ENCODE measurements at regions not wholly inside any gene's neighbourhood (a gene's known extent, or its start where the extent isn't known, plus 50 kb on each side); places are given as distances from the start of the nearest gene placed in this dataset.
"Not testable (repeated sequence)": the region's sequence is repeated elsewhere in the genome, so short reads cannot be mapped to it uniquely, and the experiment has no call there.

GRCh38 chr4:103397541-103397940 is 199.4 kb upstream of the CENPE start:
- Histone ChIP-seq H3K36me3 (ENCODE audit: control insufficient read depth, insufficient read depth, low read length) (no peaks in the 10 kb centered on the region), H4K20me1 (replicated peaks; ENCODE audit: control insufficient read depth, insufficient read depth, low read length) (no peaks in the 10 kb centered on the region), H3K27me3 (ENCODE audit: control insufficient read depth in 2 of 2, insufficient read depth in 2 of 2, low read length in 2 of 2) (no peaks in the 10 kb centered on the region), H3K4me2 (ENCODE audit: insufficient read depth, low read length) (no peak overlapping the region), H2AFZ (ENCODE audit: low read depth, low read length) (no peak overlapping the region), H3K9ac (ENCODE audit: insufficient read depth in 1 of 2, low read depth in 2 of 2, low read length in 2 of 2) (no peak overlapping the region), H3K9me1 (ENCODE audit: control insufficient read depth, insufficient read depth, low read length) (no peaks in the 10 kb centered on the region), H3K4me3 (no peak overlapping the region), H3K9me3 (replicated peaks; ENCODE audit: control insufficient read depth, insufficient read depth, low read depth, low read length) (no peaks in the 10 kb centered on the region), H3K27ac (ENCODE audit: extremely low read depth, low read depth, low read length) (no peak overlapping the region), H3K79me2 (ENCODE audit: control insufficient read depth, insufficient read depth, low read length) (no peaks in the 10 kb centered on the region), H3K4me1 (replicated peaks in 1 of 2; ENCODE audit: control insufficient read depth in 2 of 2, insufficient read depth in 2 of 2, low read length in 2 of 2) (no peaks in the 10 kb centered on the region)
- FAIRE-seq (no peak), ATAC-seq (no peak), DNase-seq (ENCODE audit: extremely low read depth in 1 of 4, low spot score in 3 of 4) (no peak)
- ChIA-PET CTCF (ENCODE audit: low intra/inter-chr PET ratio) (no interaction called here), POLR2A (no interaction called here)
- in situ Hi-C loops (cut with MboI) (no loop called here), intact Hi-C loops (cut with micrococcal nuclease) (no loop called here)
- no peak for TF ChIP-seq ZKSCAN3 (CRISPR knock-in tag; IDR thresholded peaks at IDR 0.05)
- no peak for TF ChIP-seq ZNF830 (CRISPR knock-in tag; IDR thresholded peaks at IDR 0.05)
- no peak for TF ChIP-seq NCOA2 (IDR thresholded peaks at IDR 0.05; ENCODE audit: partially characterized antibody in 2 of 2)
- no peak for TF ChIP-seq SRSF9 (IDR thresholded peaks at IDR 0.05; ENCODE audit: borderline replicate concordance, low read depth, low read length)
- TF ChIP-seq MAZ (CRISPR knock-in tag; conservative IDR thresholded peaks at IDR 0.05 in 1 of 2, IDR thresholded peaks at IDR 0.05 in 1 of 2): no peak
- 0% methylated on average over 1 of the region's 1 CpG for WGBS (ENCODE audit: insufficient coverage, low coverage, missing lambda C conversion rate)
- no TSS peak for BruUV-seq (replicated peaks)

- H3K27ac ChIP-seq (ENCODE audit: extremely low read depth, low read depth, low read length); DNase-seq (ENCODE audit: extremely low read depth in 1 of 4, low spot score in 3 of 4); H3K9me3 ChIP-seq (replicated peaks; ENCODE audit: control insufficient read depth, insufficient read depth, low read depth, low read length); CTCF ChIA-PET (ENCODE audit: low intra/inter-chr PET ratio); H3K36me3 ChIP-seq (ENCODE audit: control insufficient read depth, insufficient read depth, low read length); H4K20me1 ChIP-seq (replicated peaks; ENCODE audit: control insufficient read depth, insufficient read depth, low read length); H3K79me2 ChIP-seq (ENCODE audit: control insufficient read depth, insufficient read depth, low read length); H3K4me1 ChIP-seq (replicated peaks in 1 of 2; ENCODE audit: control insufficient read depth in 2 of 2, insufficient read depth in 2 of 2, low read length in 2 of 2); BruUV-seq (replicated peaks); intact Hi-C loops (cut with micrococcal nuclease); H2AFZ ChIP-seq (ENCODE audit: low read depth, low read length); H3K9ac ChIP-seq (ENCODE audit: insufficient read depth in 1 of 2, low read depth in 2 of 2, low read length in 2 of 2); H3K27me3 ChIP-seq (ENCODE audit: control insufficient read depth in 2 of 2, insufficient read depth in 2 of 2, low read length in 2 of 2); H3K4me2 ChIP-seq (ENCODE audit: insufficient read depth, low read length); POLR2A ChIA-PET; in situ Hi-C loops (cut with MboI); H3K9me1 ChIP-seq (ENCODE audit: control insufficient read depth, insufficient read depth, low read length); H3K4me3 ChIP-seq; FAIRE-seq; ATAC-seq: not testable (repeated sequence)
- WGBS (ENCODE audit: insufficient coverage, low coverage, missing lambda C conversion rate): 0% methylated on average over 1 of the region's 1 CpG
Measured at GRCh38 chr4:103387508-103388011, 189.4 kb upstream of the CENPE start.

GRCh38 chr4:103385565-103385964 is 187.4 kb upstream of the CENPE start:
- H4K20me1 ChIP-seq (replicated peaks; ENCODE audit: control insufficient read depth, insufficient read depth, low read length); H3K4me1 ChIP-seq (replicated peaks in 1 of 2; ENCODE audit: control insufficient read depth in 2 of 2, insufficient read depth in 2 of 2, low read length in 2 of 2); DNase-seq (ENCODE audit: extremely low read depth in 1 of 4, low spot score in 3 of 4); H3K9ac ChIP-seq (ENCODE audit: insufficient read depth in 1 of 2, low read depth in 2 of 2, low read length in 2 of 2); ATAC-seq; H3K4me3 ChIP-seq; H3K9me3 ChIP-seq (replicated peaks; ENCODE audit: control insufficient read depth, insufficient read depth, low read depth, low read length); H3K27ac ChIP-seq (ENCODE audit: extremely low read depth, low read depth, low read length); H3K4me2 ChIP-seq (ENCODE audit: insufficient read depth, low read length); H3K9me1 ChIP-seq (ENCODE audit: control insufficient read depth, insufficient read depth, low read length); H3K36me3 ChIP-seq (ENCODE audit: control insufficient read depth, insufficient read depth, low read length); FAIRE-seq; intact Hi-C loops (cut with micrococcal nuclease); POLR2A ChIA-PET; H3K27me3 ChIP-seq (ENCODE audit: control insufficient read depth in 2 of 2, insufficient read depth in 2 of 2, low read length in 2 of 2); BruUV-seq (replicated peaks); in situ Hi-C loops (cut with MboI); H3K79me2 ChIP-seq (ENCODE audit: control insufficient read depth, insufficient read depth, low read length); H2AFZ ChIP-seq (ENCODE audit: low read depth, low read length); CTCF ChIA-PET (ENCODE audit: low intra/inter-chr PET ratio): not testable (repeated sequence)
- 0% methylated on average over 2 of the region's 2 CpGs for WGBS (ENCODE audit: insufficient coverage, low coverage, missing lambda C conversion rate)

Data from K562 (cell line).